DOHH2 (cell line): ENCODE measurements at regions not wholly inside any gene's neighbourhood (a gene's known extent, or its start where the extent isn't known, plus 50 kb on each side); places are given as distances from the start of the nearest gene placed in this dataset.
"Not testable (repeated sequence)": the region's sequence is repeated elsewhere in the genome, so short reads cannot be mapped to it uniquely, and the experiment has no call there.

Experiments
- H3F3A ChIP-seq: fragments of 200-600 bp; sonication (generic), shearing (Covaris generic); 2 replicates; pipeline ENCODE4 v1.6.0; 2016; ENCODE audit warnings: antibody characterized with exemption, mild to moderate bottlenecking; ENCODE audit not compliant: control insufficient read depth, insufficient read depth
- H3K27ac ChIP-seq: fragments of 200-600 bp; sonication (generic); 2 replicates; pipeline ENCODE4 v1.5.1; 2014; ENCODE audit warnings: low read depth, mild to moderate bottlenecking, low read length, moderate library complexity
- H3K27me3 ChIP-seq: fragments of 200-600 bp; sonication (generic); 2 replicates; pipeline ENCODE4 v1.6.1; 2014; ENCODE audit warnings: mild to moderate bottlenecking, low read length, mixed read lengths; ENCODE audit not compliant: control insufficient read depth
- H3K36me3 ChIP-seq: fragments of 200-600 bp; sonication (generic); 2 replicates; pipeline ENCODE4 v1.6.1; 2014; ENCODE audit warnings: mild to moderate bottlenecking, low read length, moderate library complexity, mixed read lengths; ENCODE audit not compliant: control insufficient read depth
- H3K4me1 ChIP-seq: fragments of 200-600 bp; sonication (generic); 2 replicates; pipeline ENCODE4 v1.6.1; 2014; ENCODE audit warnings: mild to moderate bottlenecking, low read length, mixed read lengths; ENCODE audit not compliant: control insufficient read depth
- H3K4me2 ChIP-seq: fragments of 200-600 bp; sonication (generic); 2 replicates; pipeline ENCODE4 v1.6.0; 2014; ENCODE audit warnings: mild to moderate bottlenecking, low read length, moderate library complexity
- H3K4me3 ChIP-seq: fragments of 200-600 bp; sonication (generic); 2 replicates; pipeline ENCODE4 v1.5.1; 2014; ENCODE audit warnings: mild to moderate bottlenecking, low read length, mixed read lengths
- H3K79me2 ChIP-seq: fragments of 200-600 bp; sonication (generic); 2 replicates; pipeline ENCODE4 v1.6.1; 2014; ENCODE audit warnings: mild to moderate bottlenecking, low read length, mixed read lengths; ENCODE audit not compliant: control insufficient read depth
- H3K9me2 ChIP-seq: fragments of 200-600 bp; sonication (generic); replicated peaks from 2 replicates; pipeline ENCODE4 v1.6.1; 2014; ENCODE audit warnings: mild to moderate bottlenecking, low read length, mixed read lengths; ENCODE audit not compliant: control insufficient read depth
- H3K9me3 ChIP-seq: fragments of 200-600 bp; sonication (generic); 2 replicates; pipeline ENCODE4 v1.6.1; 2014; ENCODE audit warnings: antibody characterized with exemption, low read length, mixed read lengths; ENCODE audit not compliant: control insufficient read depth, insufficient read depth
- H4K20me1 ChIP-seq: fragments of 200-600 bp; sonication (generic); 2 replicates; pipeline ENCODE4 v1.6.0; 2014; ENCODE audit warnings: low read depth, mild to moderate bottlenecking, antibody characterized with exemption, low read length, moderate library complexity; ENCODE audit not compliant: control insufficient read depth, insufficient read depth
- CTCF ChIP-seq: fragments of 200-600 bp; sonication (generic); IDR thresholded peaks from one replicate; pipeline ENCODE4 v1.5.1; 2014; ENCODE audit warnings: antibody characterized with exemption, mild to moderate bottlenecking, low read depth, low read length; ENCODE audit not compliant: poor library complexity, severe bottlenecking
- EZH2phosphoT487 ChIP-seq: fragments of 200-600 bp; sonication (generic); IDR thresholded peaks from 2 replicates; pipeline ENCODE4 v1.6.1; 2017; ENCODE audit warnings: borderline replicate concordance, mild to moderate bottlenecking, antibody characterized with exemption, low read length, moderate library complexity, mixed read lengths

GRCh38 chr20:55140631-55141030 is 665.2 kb downstream of the DOK5 start:
- Histone ChIP-seq H3K9me2 (no peaks in the 10 kb centered on the region), H3K9me3 (no peaks in the 10 kb centered on the region), H3F3A (no peaks in the 10 kb centered on the region), H3K36me3 (no peaks in the 10 kb centered on the region), H4K20me1 (no peaks in the 10 kb centered on the region), H3K4me2 (no peak overlapping the region), H3K27ac (no peak overlapping the region), H3K27me3 (no peaks in the 10 kb centered on the region), H3K79me2 (no peaks in the 10 kb centered on the region), H3K4me3 (no peak overlapping the region), H3K4me1 (no peaks in the 10 kb centered on the region)
- TF ChIP-seq EZH2phosphoT487 (no peak), CTCF (no peak)

- H3K4me3 ChIP-seq: no peak overlapping the region
- H3F3A ChIP-seq: no peaks in the 10 kb centered on the region
- no peaks in the 10 kb centered on the region for H3K9me2 ChIP-seq
- TF ChIP-seq EZH2phosphoT487 (no peak), CTCF (no peak)
- no peak overlapping the region for H3K27ac ChIP-seq
- no peak overlapping the region for H3K4me2 ChIP-seq
- no peaks in the 10 kb centered on the region for H3K36me3 ChIP-seq
- H3K27me3 ChIP-seq: no peaks in the 10 kb centered on the region
- no peaks in the 10 kb centered on the region for H3K4me1 ChIP-seq
- no peaks in the 10 kb centered on the region for H3K9me3 ChIP-seq
- no peaks in the 10 kb centered on the region for H4K20me1 ChIP-seq
- no peaks in the 10 kb centered on the region for H3K79me2 ChIP-seq
Measured at GRCh38 chr20:55139173-55139765, 663.9 kb downstream of the DOK5 start.

GRCh38 chr20:55135923-55136322 is 660.5 kb downstream of the DOK5 start:
- no peaks in the 10 kb centered on the region for H3K36me3 ChIP-seq
- H3K9me3 ChIP-seq: no peaks in the 10 kb centered on the region
- no peaks in the 10 kb centered on the region for H3F3A ChIP-seq
- H4K20me1 ChIP-seq: no peaks in the 10 kb centered on the region
- no peaks in the 10 kb centered on the region for H3K9me2 ChIP-seq
- no peaks in the 10 kb centered on the region for H3K79me2 ChIP-seq
- no peaks in the 10 kb centered on the region for H3K4me1 ChIP-seq
- no peaks in the 10 kb centered on the region for H3K27me3 ChIP-seq
- no peak overlapping the region for H3K4me2 ChIP-seq
- no peak for TF ChIP-seq EZH2phosphoT487
- no peak overlapping the region for H3K27ac ChIP-seq
- no peak overlapping the region for H3K4me3 ChIP-seq

- Histone ChIP-seq H3K4me1 (no peaks in the 10 kb centered on the region), H4K20me1 (no peaks in the 10 kb centered on the region), H3K9me2 (no peaks in the 10 kb centered on the region), H3K27me3 (no peaks in the 10 kb centered on the region), H3F3A (no peaks in the 10 kb centered on the region), H3K9me3 (no peaks in the 10 kb centered on the region), H3K36me3 (no peaks in the 10 kb centered on the region), H3K27ac (no peak overlapping the region), H3K4me3 (no peak overlapping the region), H3K79me2 (no peaks in the 10 kb centered on the region), H3K4me2 (no peak overlapping the region)
- no peak for TF ChIP-seq CTCF
- no peak for TF ChIP-seq EZH2phosphoT487
Measured at GRCh38 chr20:55132523-55132922, 657.1 kb downstream of the DOK5 start.

DNA sequence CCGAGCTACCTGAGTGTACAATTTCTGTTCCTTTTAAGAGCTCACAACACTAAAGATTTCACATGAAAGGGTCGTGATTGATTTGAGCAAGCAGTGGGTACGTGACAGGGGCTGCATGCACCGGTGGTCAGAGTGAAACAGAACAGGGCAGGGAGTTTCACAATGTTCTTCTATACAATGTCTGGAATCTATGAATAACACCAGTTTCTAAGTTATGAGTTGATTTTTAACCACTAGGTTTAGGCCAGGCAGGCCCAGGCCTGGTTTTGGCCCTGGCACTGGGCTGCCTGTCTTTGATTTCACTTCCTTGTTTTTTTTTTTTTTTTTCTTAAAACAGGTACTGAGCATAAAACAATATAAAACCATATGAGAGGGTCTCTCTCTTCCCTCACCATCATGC is 642.2 kb downstream of the DOK5 start:
- H3K9me3 ChIP-seq, H3K27ac ChIP-seq: not testable (repeated sequence)

More for the DNA sequence above, 642.2 kb downstream of the DOK5 start:
- H3K27me3 ChIP-seq, H3K79me2 ChIP-seq, H4K20me1 ChIP-seq, H3K4me1 ChIP-seq, H3K4me3 ChIP-seq, H3F3A ChIP-seq, H3K36me3 ChIP-seq, H3K4me2 ChIP-seq, H3K9me2 ChIP-seq: not testable (repeated sequence)
